GM23338 (cell line): ENCODE measurements at regions not wholly inside any gene's neighbourhood (a gene's known extent, or its start where the extent isn't known, plus 50 kb on each side); places are given as distances from the start of the nearest gene placed in this dataset.

ENCODE experiments used
- CREB1 ChIP-seq: fragments of 250-450 bp; sonication (Bioruptor Pico); IDR thresholded peaks from 2 replicates; pipeline ENCODE4 v1.5.0; 2020; ENCODE audit warnings: low read depth, mild to moderate bottlenecking, moderate library complexity
- ETS1 ChIP-seq: IDR thresholded peaks from 2 replicates; pipeline ENCODE4 v1.6.1; 2016; ENCODE audit warnings: antibody characterized with exemption
- EZH2 ChIP-seq: fragments of 200-600 bp; sonication (generic); IDR thresholded peaks from one replicate; pipeline ENCODE4 v1.8.0; 2017; ENCODE audit warnings: antibody characterized with exemption, mild to moderate bottlenecking, low read depth; ENCODE audit not compliant: unreplicated experiment
- EZH2phosphoT487 ChIP-seq: fragments of 200-600 bp; sonication (generic); IDR thresholded peaks from one replicate; pipeline ENCODE4 v1.8.1; 2018; ENCODE audit warnings: antibody characterized with exemption; ENCODE audit not compliant: unreplicated experiment
- NANOG ChIP-seq: IDR thresholded peaks from 2 replicates; pipeline ENCODE4 v1.6.1; 2016; ENCODE audit warnings: antibody characterized with exemption, borderline replicate concordance
- POLR2AphosphoS5 ChIP-seq: IDR thresholded peaks from 2 replicates; pipeline ENCODE4 v1.6.1; 2016; ENCODE audit warnings: antibody characterized with exemption, low read depth
- TF ChIP-seq, protein P1 (sequence below): fragments of 250-450 bp; sonication (Bioruptor Pico); IDR thresholded peaks from 2 replicates; pipeline ENCODE4 v1.5.0; 2020; ENCODE audit warnings: mild to moderate bottlenecking, moderate library complexity
- TF ChIP-seq, protein P2 (sequence below), 2 experiments: fragments of 200-600 bp in 1 of 2; sonication (generic) in 1 of 2; conservative IDR thresholded peaks; 2 replicates each; pipeline versions ENCODE4 v1.5.1 to v1.6.1; 2016 to 2017; ENCODE audit warnings: antibody characterized with exemption in 2 of 2, low read depth in 2 of 2, mild to moderate bottlenecking in 2 of 2, moderate library complexity in 1 of 2

- TF ChIP-seq, protein P1, sequence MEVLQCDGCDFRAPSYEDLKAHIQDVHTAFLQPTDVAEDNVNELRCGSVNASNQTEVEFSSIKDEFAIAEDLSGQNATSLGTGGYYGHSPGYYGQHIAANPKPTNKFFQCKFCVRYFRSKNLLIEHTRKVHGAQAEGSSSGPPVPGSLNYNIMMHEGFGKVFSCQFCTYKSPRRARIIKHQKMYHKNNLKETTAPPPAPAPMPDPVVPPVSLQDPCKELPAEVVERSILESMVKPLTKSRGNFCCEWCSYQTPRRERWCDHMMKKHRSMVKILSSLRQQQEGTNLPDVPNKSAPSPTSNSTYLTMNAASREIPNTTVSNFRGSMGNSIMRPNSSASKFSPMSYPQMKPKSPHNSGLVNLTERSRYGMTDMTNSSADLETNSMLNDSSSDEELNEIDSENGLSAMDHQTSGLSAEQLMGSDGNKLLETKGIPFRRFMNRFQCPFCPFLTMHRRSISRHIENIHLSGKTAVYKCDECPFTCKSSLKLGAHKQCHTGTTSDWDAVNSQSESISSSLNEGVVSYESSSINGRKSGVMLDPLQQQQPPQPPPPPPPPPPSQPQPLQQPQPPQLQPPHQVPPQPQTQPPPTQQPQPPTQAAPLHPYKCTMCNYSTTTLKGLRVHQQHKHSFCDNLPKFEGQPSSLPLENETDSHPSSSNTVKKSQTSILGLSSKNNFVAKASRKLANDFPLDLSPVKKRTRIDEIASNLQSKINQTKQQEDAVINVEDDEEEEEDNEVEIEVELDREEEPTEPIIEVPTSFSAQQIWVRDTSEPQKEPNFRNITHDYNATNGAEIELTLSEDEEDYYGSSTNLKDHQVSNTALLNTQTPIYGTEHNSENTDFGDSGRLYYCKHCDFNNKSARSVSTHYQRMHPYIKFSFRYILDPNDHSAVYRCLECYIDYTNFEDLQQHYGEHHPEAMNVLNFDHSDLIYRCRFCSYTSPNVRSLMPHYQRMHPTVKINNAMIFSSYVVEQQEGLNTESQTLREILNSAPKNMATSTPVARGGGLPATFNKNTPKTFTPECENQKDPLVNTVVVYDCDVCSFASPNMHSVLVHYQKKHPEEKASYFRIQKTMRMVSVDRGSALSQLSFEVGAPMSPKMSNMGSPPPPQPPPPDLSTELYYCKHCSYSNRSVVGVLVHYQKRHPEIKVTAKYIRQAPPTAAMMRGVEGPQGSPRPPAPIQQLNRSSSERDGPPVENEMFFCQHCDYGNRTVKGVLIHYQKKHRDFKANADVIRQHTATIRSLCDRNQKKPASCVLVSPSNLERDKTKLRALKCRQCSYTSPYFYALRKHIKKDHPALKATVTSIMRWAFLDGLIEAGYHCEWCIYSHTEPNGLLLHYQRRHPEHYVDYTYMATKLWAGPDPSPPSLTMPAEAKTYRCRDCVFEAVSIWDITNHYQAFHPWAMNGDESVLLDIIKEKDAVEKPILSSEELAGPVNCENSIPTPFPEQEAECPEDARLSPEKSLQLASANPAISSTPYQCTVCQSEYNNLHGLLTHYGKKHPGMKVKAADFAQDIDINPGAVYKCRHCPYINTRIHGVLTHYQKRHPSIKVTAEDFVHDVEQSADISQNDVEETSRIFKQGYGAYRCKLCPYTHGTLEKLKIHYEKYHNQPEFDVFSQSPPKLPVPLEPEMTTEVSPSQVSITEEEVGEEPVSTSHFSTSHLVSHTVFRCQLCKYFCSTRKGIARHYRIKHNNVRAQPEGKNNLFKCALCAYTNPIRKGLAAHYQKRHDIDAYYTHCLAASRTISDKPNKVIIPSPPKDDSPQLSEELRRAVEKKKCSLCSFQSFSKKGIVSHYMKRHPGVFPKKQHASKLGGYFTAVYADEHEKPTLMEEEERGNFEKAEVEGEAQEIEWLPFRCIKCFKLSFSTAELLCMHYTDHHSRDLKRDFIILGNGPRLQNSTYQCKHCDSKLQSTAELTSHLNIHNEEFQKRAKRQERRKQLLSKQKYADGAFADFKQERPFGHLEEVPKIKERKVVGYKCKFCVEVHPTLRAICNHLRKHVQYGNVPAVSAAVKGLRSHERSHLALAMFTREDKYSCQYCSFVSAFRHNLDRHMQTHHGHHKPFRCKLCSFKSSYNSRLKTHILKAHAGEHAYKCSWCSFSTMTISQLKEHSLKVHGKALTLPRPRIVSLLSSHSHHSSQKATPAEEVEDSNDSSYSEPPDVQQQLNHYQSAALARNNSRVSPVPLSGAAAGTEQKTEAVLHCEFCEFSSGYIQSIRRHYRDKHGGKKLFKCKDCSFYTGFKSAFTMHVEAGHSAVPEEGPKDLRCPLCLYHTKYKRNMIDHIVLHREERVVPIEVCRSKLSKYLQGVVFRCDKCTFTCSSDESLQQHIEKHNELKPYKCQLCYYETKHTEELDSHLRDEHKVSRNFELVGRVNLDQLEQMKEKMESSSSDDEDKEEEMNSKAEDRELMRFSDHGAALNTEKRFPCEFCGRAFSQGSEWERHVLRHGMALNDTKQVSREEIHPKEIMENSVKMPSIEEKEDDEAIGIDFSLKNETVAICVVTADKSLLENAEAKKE (CRISPR knock-in tag) = no peak
- TF ChIP-seq EZH2 = no peak
- TF ChIP-seq, protein P2, sequence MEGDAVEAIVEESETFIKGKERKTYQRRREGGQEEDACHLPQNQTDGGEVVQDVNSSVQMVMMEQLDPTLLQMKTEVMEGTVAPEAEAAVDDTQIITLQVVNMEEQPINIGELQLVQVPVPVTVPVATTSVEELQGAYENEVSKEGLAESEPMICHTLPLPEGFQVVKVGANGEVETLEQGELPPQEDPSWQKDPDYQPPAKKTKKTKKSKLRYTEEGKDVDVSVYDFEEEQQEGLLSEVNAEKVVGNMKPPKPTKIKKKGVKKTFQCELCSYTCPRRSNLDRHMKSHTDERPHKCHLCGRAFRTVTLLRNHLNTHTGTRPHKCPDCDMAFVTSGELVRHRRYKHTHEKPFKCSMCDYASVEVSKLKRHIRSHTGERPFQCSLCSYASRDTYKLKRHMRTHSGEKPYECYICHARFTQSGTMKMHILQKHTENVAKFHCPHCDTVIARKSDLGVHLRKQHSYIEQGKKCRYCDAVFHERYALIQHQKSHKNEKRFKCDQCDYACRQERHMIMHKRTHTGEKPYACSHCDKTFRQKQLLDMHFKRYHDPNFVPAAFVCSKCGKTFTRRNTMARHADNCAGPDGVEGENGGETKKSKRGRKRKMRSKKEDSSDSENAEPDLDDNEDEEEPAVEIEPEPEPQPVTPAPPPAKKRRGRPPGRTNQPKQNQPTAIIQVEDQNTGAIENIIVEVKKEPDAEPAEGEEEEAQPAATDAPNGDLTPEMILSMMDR (conservative IDR thresholded peaks at IDR 0.05; ENCODE audit: low read depth in 2 of 2) = no peak
- TF ChIP-seq EZH2phosphoT487 = no peak
- no peak for TF ChIP-seq NANOG
- TF ChIP-seq CREB1 (CRISPR knock-in tag) = no peak
- no peak for TF ChIP-seq POLR2AphosphoS5
- no peak for TF ChIP-seq ETS1
These were observed 128.2 kb upstream of the ID2 start (continued) for GRCh38 chr2:8553643-8554042.
